HCT116 (cell line): ENCODE measurements at regions not wholly inside any gene's neighbourhood (a gene's known extent, or its start where the extent isn't known, plus 50 kb on each side); places are given as distances from the start of the nearest gene placed in this dataset.

Source experiments
- ATF3 ChIP-seq: IDR thresholded peaks from 2 replicates; pipeline ENCODE4 v1.6.1; 2012
- CEBPB ChIP-seq: IDR thresholded peaks from 2 replicates; pipeline ENCODE4 v1.6.1; 2012; ENCODE audit warnings: low read depth
- CTCF ChIP-seq, 3 experiments: fragments of 200-600 bp in 1 of 3; sonication (generic) in 1 of 3; IDR thresholded peaks in 2 of 3; conservative IDR thresholded peaks in 1 of 3; 2 replicates each; pipeline ENCODE4 v1.5.1; 2012 to 2017; ENCODE audit warnings: low read depth in 2 of 3, low read length in 2 of 3, antibody characterized with exemption in 1 of 3, borderline replicate concordance in 1 of 3, control low read depth in 1 of 3, mild to moderate bottlenecking in 1 of 3, mixed read lengths in 1 of 3, mixed run types in 1 of 3, moderate library complexity in 1 of 3; ENCODE audit not compliant: insufficient read depth in 1 of 3
- EZH2 ChIP-seq: fragments of 200-600 bp; sonication (generic); IDR thresholded peaks from 2 replicates; pipeline ENCODE4 v1.6.1; 2017; ENCODE audit warnings: antibody characterized with exemption, mixed run types
- EZH2phosphoT487 ChIP-seq: fragments of 200-600 bp; IDR thresholded peaks from 2 replicates; pipeline ENCODE4 v1.6.1; 2018; ENCODE audit warnings: antibody characterized with exemption, borderline replicate concordance
- FOSL1 ChIP-seq: IDR thresholded peaks from 2 replicates; pipeline ENCODE4 v1.6.1; 2012; ENCODE audit warnings: low read depth
- POLR2AphosphoS5 ChIP-seq: IDR thresholded peaks from 2 replicates; pipeline ENCODE4 v1.6.1; 2011; ENCODE audit warnings: mild to moderate bottlenecking, low read depth, low read length, moderate library complexity
- REST ChIP-seq: IDR thresholded peaks from 2 replicates; pipeline ENCODE4 v1.6.1; 2012; ENCODE audit warnings: low read depth
- YY1 ChIP-seq: IDR thresholded peaks from 2 replicates; pipeline ENCODE4 v1.6.1; 2011; ENCODE audit warnings: low read length, low read depth, moderate library complexity, mild to moderate bottlenecking; ENCODE audit not compliant: insufficient replicate concordance; ENCODE audit errors: extremely low read depth
- ZNF274 ChIP-seq: fragments of 200-500 bp; sonication (Bioruptor generic); IDR thresholded peaks from 2 replicates; pipeline ENCODE4 v1.6.1; 2014; ENCODE audit warnings: mild to moderate bottlenecking, low read depth, low read length, inconsistent platforms

- TF ChIP-seq EZH2phosphoT487: no peak
- peak; percentile 49 for TF ChIP-seq YY1
- no peak for TF ChIP-seq CTCF (IDR thresholded peaks at IDR 0.05 in 2 of 3, conservative IDR thresholded peaks at IDR 0.05 in 1 of 3; ENCODE audit: borderline replicate concordance in 1 of 3, insufficient read depth in 1 of 3, low read depth in 2 of 3, low read length in 2 of 3)
- no peak for TF ChIP-seq POLR2AphosphoS5
- no peak for TF ChIP-seq EZH2
- TF ChIP-seq REST: no peak
- TF ChIP-seq ATF3: no peak
- no peak for TF ChIP-seq CEBPB
- peak; percentile 62 for TF ChIP-seq FOSL1
- TF ChIP-seq ZNF274: no peak
Observed at GRCh38 chr5:143536364-143536763, 132.9 kb upstream of the NR3C1 start.
